Superior temporal gyrus (tissue), 1 donor: ENCODE measurements at regions not wholly inside any gene's neighbourhood (a gene's known extent, or its start where the extent isn't known, plus 50 kb on each side); places are given as distances from the start of the nearest gene placed in this dataset.
"Not testable (repeated sequence)": the region's sequence is repeated elsewhere in the genome, so short reads cannot be mapped to it uniquely, and the experiment has no call there.

Experiments
- DNase-seq: peaks from one replicate; pipeline ENCODE4 v3.0.0-alpha.2; 2016; ENCODE audit errors: extremely low spot score

- DNase-seq, result no peak
Observed at GRCh38 chr5:67814569-67815311, 400.8 kb upstream of the PIK3R1 start.

GRCh38 chr5:67813877-67814539, 401.5 kb upstream of the PIK3R1 start:
- no peak for DNase-seq

- no peak for DNase-seq
Observed at GRCh38 chr5:67809589-67809988, 406.0 kb upstream of the PIK3R1 start.

- DNase-seq, result no peak
Observed at GRCh38 chr5:67808340-67808739, 407.2 kb upstream of the PIK3R1 start.

- peak; percentile 53 for DNase-seq
Observed at GRCh38 chr5:67807439-67807888, 408.1 kb upstream of the PIK3R1 start.

GRCh38 chr5:67806654-67807438, 408.7 kb upstream of the PIK3R1 start:
- no peak for DNase-seq

- DNase-seq, result no peak
Observed at GRCh38 chr5:67805666-67806348, 409.7 kb upstream of the PIK3R1 start.

GRCh38 chr5:67802766-67803165, 412.8 kb upstream of the PIK3R1 start:
- DNase-seq, result no peak

- no peak for DNase-seq
Observed at GRCh38 chr5:67799732-67800234, 415.8 kb upstream of the PIK3R1 start.

- not testable (repeated sequence) for DNase-seq
Observed at GRCh38 chr5:67798470-67798869, 417.1 kb upstream of the PIK3R1 start.

GRCh38 chr5:67795781-67796477, 419.6 kb upstream of the PIK3R1 start:
- DNase-seq, result no peak

GRCh38 chr5:67793966-67794365, 421.6 kb upstream of the PIK3R1 start:
- DNase-seq, result no peak

- no peak for DNase-seq
Observed at GRCh38 chr5:67793418-67793817, 422.1 kb upstream of the PIK3R1 start.

- DNase-seq, result no peak
Observed at GRCh38 chr5:67792891-67793290, 422.7 kb upstream of the PIK3R1 start.

- no peak for DNase-seq
Observed at GRCh38 chr5:67790390-67790789, 425.2 kb upstream of the PIK3R1 start.

- DNase-seq, result not testable (repeated sequence)
Observed at GRCh38 chr5:67779893-67780623, 435.5 kb upstream of the PIK3R1 start.

- peak; percentile 72 for DNase-seq
Observed at GRCh38 chr5:67774786-67775185, 440.8 kb upstream of the PIK3R1 start.

GRCh38 chr5:67774267-67774552, 441.3 kb upstream of the PIK3R1 start:
- no peak for DNase-seq

GRCh38 chr5:67773411-67774266, 441.9 kb upstream of the PIK3R1 start:
- DNase-seq, result peak; percentile 97

GRCh38 chr5:67771791-67772190, 443.8 kb upstream of the PIK3R1 start:
- no peak for DNase-seq
